GM13976 (cell line): ENCODE measurements at regions not wholly inside any gene's neighbourhood (a gene's known extent, or its start where the extent isn't known, plus 50 kb on each side); places are given as distances from the start of the nearest gene placed in this dataset.

Experiments used
- DNase-seq: peaks from one replicate; pipeline ENCODE4 v3.0.0; 2012; ENCODE audit warnings: low spot score
- CTCF ChIP-seq: IDR thresholded peaks from 2 replicates; pipeline ENCODE4 v1.5.1; 2012; ENCODE audit warnings: borderline replicate concordance, mild to moderate bottlenecking; ENCODE audit not compliant: insufficient read depth; ENCODE audit errors: extremely low read depth, missing control alignments, control extremely low read depth
- in situ Hi-C: fragments of 300-500 bp; cut with MboI; formaldehyde crosslinking; loops from one replicate; pipeline ENCODE4 v1.12.0; 2022; ENCODE audit warnings: low sequenced_read_pairs, mixed read lengths, inconsistent platforms; ENCODE audit not compliant: unreplicated experiment

- in situ Hi-C loops, result no loop called here
- TF ChIP-seq CTCF, result no peak
- peak; percentile 6 for DNase-seq
Measured at GRCh38 chr2:138948070-138948539, 167.9 kb upstream of the NXPH2 start.

- no peak for TF ChIP-seq CTCF
- no peak for DNase-seq
- in situ Hi-C loops, result no loop called here
Measured at GRCh38 chr2:138943470-138943869, 163.3 kb upstream of the NXPH2 start.

GRCh38 chr2:138942466-138942865, 162.3 kb upstream of the NXPH2 start:
- in situ Hi-C loops, result no loop called here
- TF ChIP-seq CTCF, result no peak

GRCh38 chr2:138931284-138932256, 151.4 kb upstream of the NXPH2 start:
- in situ Hi-C loops, result no loop called here
- no peak for TF ChIP-seq CTCF

More at GRCh38 chr2:138942466-138942865, 162.3 kb upstream of the NXPH2 start:
- DNase-seq, result no peak

GRCh38 chr2:138930571-138930970, 150.4 kb upstream of the NXPH2 start:
- TF ChIP-seq CTCF, result no peak
- DNase-seq, result no peak
- in situ Hi-C loops, result no loop called here

More at GRCh38 chr2:138931284-138932256, 151.4 kb upstream of the NXPH2 start:
- DNase-seq, result no peak

GRCh38 chr2:138928374-138929021, 148.3 kb upstream of the NXPH2 start:
- TF ChIP-seq CTCF, result no peak
- in situ Hi-C loops, result no loop called here
- no peak for DNase-seq
